Occipital lobe (tissue), 1 donor: ENCODE measurements at regions not wholly inside any gene's neighbourhood (a gene's known extent, or its start where the extent isn't known, plus 50 kb on each side); places are given as distances from the start of the nearest gene placed in this dataset.
"Not testable (repeated sequence)": the region's sequence is repeated elsewhere in the genome, so short reads cannot be mapped to it uniquely, and the experiment has no call there.

Experiments used
- DNase-seq: peaks from one replicate; lab custom pipeline; 2025; lab: John Stamatoyannopoulos, UW

DNA sequence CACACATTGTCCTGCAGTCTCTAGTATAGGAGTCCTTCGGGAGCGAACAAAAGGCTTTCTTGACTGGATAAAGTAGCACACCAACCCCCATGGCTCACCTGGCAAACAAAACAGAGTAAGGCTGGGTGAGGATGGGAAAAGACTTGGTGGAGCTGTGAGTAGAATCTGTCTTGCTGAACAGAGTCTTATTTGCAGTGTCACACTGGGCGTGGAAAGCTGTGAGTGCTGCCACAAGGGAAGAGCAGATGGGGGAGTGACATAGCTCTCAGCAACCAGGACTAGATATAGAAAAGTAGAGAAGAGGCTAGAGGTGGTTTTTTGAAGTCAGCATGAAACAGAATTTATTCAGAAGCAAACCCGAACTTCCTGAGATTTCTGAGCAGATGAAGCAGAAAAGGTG, 137.2 kb upstream of the ESX1 start:
- DNase-seq: no peak

DNA sequence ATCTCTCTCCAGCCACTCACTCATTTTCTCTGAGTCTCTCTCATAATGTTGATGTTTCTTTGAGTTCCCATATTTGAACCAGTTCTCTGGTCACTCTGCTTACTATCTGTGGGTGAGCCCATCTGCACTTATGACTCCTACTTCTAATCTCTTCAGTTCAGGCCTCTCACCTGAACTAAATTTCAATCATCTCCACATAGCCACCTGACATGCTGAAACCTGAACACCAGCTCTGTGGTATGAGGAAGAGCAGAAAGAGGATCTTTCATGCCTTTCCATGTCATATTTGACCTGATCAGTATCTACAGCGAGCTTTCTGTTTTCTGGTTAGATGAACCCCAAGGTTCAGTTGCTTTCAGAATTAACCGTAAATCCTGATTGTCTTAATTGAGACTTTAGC, 122.2 kb upstream of the ESX1 start:
- DNase-seq: no peak

DNA sequence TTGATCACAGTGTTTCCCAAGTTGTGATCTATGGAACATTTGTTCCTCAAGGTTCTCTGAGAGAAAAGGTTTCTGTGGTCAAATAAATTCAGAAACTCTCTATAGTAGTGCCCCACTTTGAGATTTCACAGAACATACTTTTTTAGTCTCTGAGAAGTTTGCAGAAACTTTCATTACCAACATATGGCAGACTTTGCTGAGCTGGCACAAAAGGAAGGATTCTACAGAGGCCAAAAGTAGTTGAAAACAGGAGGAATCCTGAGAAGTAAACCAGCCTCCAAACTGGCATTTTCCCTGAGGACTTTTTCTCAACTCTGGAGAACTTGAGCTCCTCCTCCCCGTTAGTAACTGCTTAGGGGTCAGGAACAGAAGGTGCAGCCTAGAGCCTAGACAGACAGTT, 117.8 kb upstream of the ESX1 start:
- DNase-seq: no peak

DNA sequence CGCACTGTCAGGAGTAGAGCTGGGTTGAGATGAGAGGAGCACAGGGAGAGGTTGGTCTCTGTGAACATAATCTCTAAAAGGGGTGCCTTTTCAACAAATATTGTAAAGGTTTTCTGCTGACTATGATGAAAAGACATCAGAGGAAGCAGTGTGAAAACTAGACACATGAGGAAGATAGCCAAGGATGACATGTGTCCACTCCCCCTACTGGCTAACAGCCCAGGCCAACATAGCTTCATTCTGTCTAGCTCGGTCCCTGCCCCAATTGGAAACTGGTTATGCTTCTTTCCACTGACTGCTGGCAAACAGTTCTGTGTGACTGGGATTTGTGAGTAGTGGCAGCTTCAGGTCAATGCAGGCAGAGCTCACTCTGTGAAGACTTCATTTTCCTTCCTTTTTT, 115.4 kb upstream of the ESX1 start:
- no peak for DNase-seq

DNA sequence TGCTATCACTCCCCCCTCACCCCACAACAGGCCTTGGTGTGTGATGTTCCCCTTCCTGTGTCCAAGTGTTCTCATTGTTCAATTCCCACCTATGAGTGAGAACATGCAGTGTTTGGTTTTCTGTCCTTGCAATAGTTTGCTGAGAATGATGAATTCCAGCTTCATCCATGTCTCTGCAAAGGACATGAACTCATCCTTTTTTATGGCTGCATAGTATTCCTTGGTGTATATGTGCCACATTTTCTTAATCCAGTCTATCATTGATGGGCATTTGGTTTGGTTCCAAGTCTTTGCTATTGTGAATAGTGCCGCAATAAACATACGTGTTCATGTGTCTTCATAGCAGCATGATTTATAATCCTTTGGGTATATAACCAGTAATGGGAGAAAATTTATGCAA, 106.0 kb upstream of the ESX1 start:
- DNase-seq: not testable (repeated sequence)

DNA sequence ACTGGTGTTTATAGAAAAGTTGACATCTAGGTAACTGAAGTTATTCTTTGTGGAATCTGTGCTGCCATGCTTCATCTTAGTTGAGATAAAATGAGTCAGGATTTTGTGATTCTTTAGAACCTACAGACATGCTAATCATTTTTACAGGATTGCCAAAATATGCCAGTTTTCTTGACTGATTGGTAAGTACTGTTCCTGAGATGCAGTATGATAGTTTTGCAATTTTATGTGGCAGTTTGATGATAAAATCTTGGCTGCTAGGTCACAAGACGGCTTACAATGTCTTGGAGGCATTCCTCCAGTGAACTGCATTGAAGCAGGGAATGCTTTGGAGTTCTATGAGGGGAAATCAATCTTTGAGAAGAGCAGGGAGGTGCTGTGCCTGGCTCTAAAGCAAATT, 104.4 kb upstream of the ESX1 start:
- no peak for DNase-seq

DNA sequence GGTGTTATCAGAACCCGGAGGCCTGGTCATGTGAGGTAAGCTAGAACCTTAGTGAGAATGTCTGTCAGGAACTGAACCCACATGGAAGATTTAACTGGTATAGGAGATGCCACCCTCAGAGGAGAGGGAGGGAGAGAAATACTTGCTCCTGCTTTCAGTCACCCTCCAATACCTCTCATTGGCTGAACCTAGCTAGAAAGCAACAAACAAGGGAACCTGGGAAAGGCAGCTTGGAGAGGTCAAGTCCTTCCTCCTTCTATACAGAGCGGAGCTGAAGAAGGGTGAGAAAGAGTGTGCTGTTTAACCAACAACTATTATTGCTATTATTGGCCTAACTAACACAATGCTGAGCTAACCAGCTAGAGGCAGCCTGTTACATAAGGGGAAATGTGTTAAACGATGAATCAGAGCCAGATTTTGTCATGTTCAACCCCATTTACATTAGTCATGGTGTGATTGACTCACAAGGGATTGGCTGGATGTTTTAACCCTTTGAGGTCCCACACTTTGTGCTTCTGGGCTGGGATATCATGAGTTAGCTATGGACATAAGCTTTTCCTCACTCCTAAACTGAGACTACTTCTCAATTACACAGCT, 96.5 kb upstream of the ESX1 start:
- no peak for DNase-seq

DNA sequence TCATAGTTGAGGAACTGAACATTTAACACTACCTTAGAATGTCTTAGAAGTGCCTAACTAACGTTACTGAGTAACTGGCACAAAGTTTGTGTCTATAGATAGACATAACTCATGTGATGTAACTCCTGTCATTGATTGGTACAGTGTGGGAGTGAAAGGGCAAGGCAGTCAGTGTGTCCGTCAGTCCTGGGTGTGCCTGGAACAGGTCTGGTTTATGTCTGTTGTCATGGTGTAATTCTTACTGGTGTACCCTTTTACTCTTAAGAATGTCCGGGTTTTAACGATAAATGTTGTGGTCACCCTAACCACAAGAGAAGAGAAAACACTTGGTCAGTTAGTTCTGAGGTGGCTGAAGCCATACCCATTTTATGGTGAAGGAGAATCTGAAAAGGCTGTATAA, 93.1 kb upstream of the ESX1 start:
- no peak for DNase-seq

DNA sequence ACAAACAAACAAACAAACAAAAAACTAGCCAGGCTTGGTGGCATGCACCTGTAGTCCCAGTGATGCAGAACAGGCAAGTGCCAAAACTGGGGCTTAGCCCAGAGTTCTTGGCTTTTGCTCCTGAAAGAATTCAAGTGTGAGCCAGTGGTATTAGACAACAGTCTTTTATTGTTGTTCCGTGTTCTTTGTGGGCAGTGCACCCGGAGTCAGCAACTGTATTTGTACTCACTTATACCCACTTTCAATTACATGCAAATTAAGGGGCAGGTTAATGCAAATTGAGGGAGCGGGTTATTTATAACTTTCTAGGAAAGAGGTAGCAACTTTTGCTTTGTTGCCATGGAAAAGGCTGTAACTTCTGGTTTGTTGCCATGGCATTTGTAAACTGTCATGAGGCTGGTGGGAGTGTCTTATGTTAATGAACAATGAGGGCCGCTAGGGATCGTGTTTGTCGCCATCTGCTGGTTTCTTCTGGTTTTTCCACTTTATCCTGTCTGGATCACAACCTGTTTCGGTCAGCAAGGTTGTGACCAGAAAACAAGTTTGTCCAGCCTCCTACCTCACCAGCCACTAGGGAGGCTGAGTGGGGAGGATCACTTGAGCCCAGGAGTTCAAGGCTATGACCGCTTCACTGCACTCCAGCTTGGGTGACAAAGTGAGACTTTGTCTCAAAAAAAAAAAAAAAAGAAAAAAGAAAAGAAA, 88.8 kb upstream of the ESX1 start:
- no peak for DNase-seq

DNA sequence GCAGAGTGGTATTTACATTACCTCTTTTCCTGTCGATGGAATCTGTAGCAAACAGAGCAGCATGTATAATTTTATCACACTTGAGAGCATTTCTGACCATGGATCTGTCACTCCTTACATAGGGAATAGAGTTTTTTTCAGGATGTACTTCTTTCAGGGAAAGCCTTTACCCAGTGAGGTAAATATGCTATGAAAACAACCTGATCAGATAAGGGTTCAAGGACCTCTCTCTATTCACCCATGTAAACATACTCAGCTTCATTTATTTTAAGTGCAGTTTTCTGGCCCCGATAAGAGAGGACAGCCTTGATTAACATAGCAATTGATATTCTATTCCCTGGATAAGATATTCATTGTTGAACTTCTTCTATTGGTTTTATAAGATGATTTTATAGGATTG, 87.3 kb upstream of the ESX1 start:
- DNase-seq: no peak

DNA sequence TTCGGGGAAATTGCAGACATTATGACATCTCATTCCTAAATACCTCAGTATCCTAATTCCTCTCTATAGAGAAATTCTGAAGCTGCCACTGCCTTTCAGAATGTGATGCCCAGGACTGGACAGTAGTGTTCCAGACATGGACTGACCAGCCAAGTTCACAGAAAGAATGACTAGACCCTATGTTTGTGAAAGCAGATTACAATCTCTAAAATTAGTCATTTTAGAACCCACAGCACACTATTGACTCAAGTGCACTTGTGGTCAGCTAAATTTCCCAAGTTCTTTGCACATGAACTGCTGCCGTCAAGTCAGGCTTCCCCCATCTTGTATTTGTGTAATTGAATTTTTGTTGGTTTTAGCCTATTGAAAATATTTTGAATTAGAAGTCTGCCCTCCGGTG, 81.0 kb upstream of the ESX1 start:
- no peak for DNase-seq

DNA sequence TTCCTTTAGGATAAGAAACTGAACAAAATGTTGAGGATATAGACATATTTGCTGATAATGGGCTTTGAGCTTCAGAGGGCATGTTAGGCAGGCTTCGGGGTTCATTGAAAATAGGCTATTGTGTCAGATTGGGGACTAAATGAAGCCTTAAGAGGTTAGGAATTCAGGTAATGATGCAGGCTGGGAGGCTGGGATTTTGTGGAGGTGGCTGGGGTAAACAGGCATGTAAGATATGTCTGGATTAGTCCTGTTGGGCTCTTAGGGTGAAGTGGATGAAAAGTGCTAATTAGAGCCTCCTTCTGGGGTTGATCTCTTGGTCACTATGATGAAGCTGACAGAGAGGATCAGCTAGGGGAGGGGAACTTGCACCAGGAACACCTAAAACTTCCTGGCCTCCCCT, 80.2 kb upstream of the ESX1 start:
- DNase-seq: no peak

DNA sequence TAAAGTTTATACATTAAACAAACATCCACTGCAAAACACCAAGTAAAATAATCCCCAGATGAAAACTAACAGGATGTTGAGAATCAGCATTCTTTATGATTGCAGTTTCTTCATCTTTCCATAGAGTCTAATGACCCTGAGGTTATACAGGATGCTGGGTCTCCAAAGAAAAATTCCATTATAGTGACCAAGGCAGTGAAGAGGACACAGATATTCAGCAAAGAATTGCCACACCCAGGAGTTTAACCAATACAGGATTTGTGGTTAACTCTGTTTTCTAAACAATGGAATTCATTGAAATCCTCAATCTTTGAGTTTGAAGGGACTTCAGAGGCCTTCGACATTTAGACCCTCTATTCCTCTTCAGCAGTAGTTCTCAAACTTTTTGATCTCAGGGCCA, 76.2 kb upstream of the ESX1 start:
- DNase-seq: no peak

DNA sequence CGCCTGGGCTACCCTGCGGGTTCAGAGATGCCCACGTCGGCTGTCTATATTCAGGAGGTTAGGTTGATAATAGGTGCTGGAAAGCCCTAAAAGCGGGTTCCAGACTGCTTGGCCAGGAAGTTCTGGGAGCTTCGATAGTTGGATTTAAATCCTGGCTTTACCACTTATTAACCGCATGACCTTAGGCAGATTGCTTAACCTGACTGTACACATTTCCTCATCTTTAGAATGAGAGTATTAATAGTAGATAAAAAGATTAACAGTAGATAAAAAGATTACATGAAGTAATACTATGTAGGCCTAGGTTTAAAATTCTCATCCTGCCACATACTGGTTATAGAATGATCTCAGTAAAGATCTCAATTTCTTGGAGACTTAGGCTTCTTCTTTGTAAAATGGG, 75.0 kb upstream of the ESX1 start:
- no peak for DNase-seq

DNA sequence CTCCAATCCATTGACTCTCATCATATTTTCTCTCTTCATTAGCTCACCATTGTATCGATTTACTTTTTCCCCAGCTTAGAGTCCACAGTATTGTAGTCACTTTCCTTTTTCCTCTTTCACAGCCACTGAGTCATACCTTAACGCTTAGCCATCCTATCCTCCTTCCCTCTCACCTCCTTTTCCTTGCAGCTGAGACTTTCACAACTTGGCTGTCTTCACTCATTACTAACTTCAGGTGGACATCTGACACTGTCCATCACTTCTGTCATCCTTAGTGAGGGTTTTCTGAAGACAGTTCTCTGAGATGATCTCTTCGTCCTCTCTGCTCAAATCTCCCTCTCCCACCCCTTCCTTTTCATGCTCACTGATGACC, 70.5 kb upstream of the ESX1 start:
- no peak for DNase-seq

DNA sequence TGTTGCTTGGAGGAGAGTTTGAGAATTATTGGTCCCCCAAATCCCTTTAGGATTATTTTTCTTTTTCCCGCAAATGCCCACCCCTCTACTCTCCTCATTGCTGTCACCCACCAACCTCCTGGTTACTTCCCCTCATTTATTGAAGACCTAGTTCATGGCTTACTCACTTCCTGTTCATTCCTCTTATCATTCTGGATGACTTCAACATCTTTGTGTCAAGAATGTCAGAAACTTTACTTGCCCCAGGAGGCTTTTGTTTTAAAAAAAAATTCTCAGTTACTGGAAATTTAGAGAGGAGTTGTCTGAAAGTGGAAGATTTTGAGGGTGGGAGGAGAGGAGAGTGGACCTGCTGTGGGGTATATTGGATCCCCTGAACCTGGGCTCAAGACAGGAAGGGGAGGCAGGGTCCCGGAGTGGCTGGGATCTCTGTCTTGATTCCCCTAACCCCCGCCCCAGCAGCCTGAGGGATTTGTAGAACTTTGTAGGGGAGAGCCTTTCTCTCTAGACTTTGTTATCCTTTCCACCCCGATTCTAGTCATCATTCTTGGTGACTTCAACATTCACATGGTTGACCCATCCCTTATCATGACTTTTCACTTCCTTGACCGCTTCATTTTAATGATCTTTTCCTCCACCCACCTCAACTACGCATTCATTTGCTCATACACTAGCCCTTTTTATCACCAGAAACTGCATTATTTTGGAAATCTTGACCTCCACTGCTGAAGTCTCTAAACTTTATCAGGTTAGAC, 69.9 kb upstream of the ESX1 start:
- no peak for DNase-seq

DNA sequence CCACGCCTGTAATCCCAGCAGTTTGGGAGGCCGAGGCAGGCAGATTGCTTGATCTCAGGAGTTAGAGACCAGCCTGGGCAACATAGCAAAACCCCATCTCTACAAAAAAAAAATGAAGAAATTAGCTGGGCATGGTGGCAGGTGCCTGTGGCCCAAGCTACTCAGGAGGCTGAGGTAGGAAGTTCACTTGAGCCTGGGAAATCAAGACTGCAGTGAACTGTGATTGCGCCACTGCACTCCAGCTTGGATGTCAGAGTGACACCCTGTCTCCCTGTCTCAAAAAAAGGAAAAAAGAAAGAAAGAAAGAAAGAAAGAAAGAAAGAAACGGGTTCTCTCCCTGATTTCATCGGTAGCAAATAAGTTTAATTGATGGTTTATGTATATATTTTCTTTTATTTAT, 64.6 kb upstream of the ESX1 start:
- no peak for DNase-seq

DNA sequence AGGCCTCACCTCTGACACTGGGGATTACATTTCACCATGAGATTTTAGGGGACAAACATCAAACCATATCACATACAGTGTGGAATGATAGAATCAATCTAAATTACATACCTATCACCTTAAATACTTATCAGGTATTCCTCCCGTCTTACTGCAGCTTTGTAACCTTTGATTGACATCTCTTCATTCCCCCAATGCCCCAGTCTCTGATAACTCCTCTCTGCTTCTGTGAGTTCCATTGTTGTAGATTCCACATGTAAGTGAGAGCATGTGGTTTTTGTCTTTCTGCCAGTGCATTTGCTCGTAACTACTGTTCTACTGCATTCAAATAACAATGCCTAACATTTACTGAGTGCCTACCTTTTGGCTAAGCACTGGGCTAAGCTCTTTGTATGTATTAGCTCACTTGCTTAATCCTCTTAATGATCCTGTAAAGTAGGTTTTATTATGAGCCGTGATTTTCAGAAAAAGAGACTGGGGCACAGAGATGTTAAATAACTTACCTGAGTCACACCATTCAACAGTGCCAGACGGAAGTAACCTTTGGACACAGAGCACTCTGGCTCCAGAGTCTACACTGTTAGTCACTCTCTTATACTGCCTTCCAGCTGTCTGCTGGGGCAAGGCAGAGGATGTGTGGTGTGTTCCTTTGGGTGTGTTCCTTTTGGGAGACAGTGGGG, 63.7 kb upstream of the ESX1 start:
- DNase-seq: no peak

DNA sequence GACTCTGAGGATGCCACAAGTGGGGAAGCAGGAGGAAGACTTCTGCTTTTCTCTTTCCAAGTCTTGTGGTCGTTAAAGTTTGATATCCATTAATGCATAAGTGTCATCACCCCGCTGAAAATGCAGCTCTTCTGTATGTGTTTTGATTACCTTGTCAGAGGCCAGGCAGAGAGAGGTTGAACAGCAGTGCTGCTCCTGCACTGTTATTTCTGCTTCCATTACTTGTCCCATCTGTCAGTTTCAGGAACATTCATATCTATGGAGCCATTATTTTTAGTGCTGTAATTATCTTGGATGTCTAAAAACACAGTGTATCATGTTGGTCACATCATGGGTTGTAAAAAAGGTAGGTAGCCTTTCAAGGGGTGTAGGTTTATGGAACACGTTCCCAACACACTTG, 62.0 kb upstream of the ESX1 start:
- DNase-seq: no peak

DNA sequence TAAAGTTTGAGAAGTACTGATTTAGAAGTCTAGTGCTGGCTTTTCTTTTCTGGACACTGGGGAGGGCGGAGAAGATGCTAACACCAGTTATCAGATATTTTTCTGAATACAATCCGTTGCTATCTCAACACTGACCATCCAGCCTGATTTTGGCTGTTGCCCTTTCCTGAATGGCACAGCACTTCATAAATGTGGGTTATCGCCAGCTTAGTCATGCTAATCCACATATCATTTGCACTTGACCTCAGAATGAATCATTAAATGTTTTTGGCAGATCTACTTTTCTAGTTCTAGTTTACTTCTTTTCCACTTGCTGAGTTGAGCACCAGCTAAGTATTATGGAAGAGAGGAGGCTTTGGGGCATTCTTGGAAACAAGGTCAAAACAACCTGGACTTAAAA, 60.8 kb upstream of the ESX1 start:
- DNase-seq: no peak

DNA sequence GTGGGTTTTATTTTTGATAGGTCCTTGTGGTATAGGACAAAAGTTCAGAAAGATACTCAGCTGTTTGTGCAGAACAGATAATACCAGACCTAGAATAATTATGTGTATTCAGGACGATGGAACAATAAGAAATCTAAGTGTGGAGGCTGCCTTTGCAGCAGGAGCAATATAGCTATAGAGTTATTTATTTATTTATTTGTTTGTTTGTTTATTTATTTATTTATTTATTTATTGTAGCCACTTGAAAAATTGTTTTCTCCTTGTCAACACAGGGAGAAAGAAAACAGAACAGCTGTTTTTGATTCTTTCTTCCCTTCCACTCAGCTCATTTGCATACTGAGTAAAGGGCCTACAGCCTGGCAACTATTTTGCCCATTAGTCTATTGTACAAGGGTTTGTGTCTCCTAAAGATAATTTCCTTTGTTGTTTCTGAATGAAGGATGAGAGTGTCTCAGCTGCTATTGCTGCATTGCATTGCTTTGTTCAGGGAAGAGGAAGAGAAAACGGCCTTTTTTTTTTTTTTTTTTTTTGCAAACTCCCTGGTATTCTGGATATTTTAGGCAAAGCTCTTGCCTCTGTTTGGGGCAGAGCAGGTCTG, 56.0 kb upstream of the ESX1 start:
- no peak for DNase-seq

DNA sequence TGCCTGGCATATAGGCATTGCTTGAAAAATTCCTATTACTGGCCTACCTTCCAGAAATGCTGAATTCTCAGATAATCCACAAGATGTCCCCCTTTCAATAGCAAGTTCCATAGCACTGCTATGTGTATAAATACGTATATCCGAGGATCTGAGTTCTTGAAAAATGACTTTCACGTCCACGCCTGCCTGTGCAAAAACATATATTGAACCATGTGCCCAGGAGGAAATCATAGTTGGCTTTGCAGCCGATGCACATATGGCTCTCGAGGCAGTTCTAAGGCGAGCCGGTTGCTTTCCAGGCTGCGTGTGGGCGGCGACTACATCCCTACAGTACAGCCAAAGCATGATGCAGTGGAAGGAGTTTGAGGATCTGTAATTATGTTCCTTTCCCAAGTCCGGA, 55.4 kb upstream of the ESX1 start:
- DNase-seq: peak; percentile 11
